Activated T-cell treated with anti-CD3 and anti-CD28 coated beads, Interleukin-2, amount 50 U/mL, for 4 hours (primary cell): ENCODE measurements at regions not wholly inside any gene's neighbourhood (a gene's known extent, or its start where the extent isn't known, plus 50 kb on each side); places are given as distances from the start of the nearest gene placed in this dataset.
"Not testable (repeated sequence)": the region's sequence is repeated elsewhere in the genome, so short reads cannot be mapped to it uniquely, and the experiment has no call there.

Source experiments
- ATAC-seq, 2 donors: fragments of 200-7000 bp; cut with Tn5 transposase; one replicate each; pipeline ENCODE4 v1.10.0; 2021
- DNase-seq: peaks from one replicate; pipeline ENCODE4 v3.0.0-alpha.2; 2020
- H3K27me3 Mint-ChIP-seq: one replicate; pipeline ENCODE4 v1.8.0; 2021; ENCODE audit warnings: low read depth, mixed read lengths
- H3K36me3 Mint-ChIP-seq: one replicate; pipeline ENCODE4 v1.8.0; 2022; ENCODE audit warnings: mixed read lengths; ENCODE audit not compliant: insufficient read depth
- H3K4me1 Mint-ChIP-seq: one replicate; pipeline ENCODE4 v1.8.0; 2021; ENCODE audit warnings: low read depth, mixed read lengths
- H3K4me3 Mint-ChIP-seq: one replicate; pipeline ENCODE4 v1.8.0; 2021; ENCODE audit warnings: mild to moderate bottlenecking, moderate library complexity, mixed read lengths
- H3K9me3 Mint-ChIP-seq: one replicate; pipeline ENCODE4 v1.8.0; 2021; ENCODE audit warnings: mixed read lengths

DNA sequence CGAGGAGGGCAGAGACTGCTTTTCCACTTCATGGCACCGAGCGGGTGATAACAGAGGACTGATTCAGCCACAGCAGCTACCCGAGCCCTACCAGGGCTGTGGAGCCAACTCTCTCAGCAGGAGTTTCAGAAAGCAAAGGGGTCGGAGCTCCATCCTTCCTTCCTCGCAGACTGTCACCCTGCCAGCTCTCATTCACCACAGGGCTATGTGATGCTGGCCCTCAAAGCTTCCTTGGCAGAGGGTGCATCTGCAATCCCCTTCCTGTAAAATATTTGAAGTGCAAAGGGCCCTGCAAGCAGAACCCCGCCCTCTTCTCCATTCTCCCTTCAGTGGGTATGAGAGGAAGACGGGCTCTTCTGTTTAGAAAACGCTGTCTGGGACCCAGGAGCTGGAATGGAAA, 105.3 kb upstream of the LYZL2 start:
- DNase-seq, result no peak
- Mint-ChIP-seq H3K27me3 (peaks cover 9% of the 10 kb centered on the region), H3K4me1 (no peaks in the 10 kb centered on the region), H3K4me3 (no peak overlapping the region), H3K9me3 (no peaks in the 10 kb centered on the region), H3K36me3 (no peaks in the 10 kb centered on the region)
- no peak for ATAC-seq

DNA sequence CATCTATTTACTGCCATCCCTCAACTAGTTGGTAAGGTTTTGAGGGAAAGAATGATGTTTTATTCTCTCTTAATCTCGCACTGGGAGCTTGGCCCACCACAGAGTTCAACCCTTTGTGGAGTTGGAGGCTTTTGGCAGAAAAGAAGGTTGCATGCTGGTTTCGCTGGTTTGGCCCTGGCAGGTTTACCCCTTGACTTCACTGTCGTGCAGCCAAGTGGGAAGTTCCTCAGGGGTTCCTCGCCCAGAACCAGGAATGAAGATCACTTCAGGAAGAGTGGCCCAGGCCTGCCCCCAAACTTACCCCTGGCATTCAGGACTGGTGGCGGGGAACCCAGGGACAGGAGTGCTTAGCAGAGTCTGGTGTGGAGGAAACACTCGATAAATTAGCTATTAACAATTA, 103.1 kb upstream of the LYZL2 start:
- H3K9me3 Mint-ChIP-seq, result no peaks in the 10 kb centered on the region
- H3K4me1 Mint-ChIP-seq, result no peaks in the 10 kb centered on the region
- H3K27me3 Mint-ChIP-seq, result peaks cover 9% of the 10 kb centered on the region
- H3K4me3 Mint-ChIP-seq, result no peak overlapping the region
- no peak for ATAC-seq
- no peak for DNase-seq
- H3K36me3 Mint-ChIP-seq, result no peaks in the 10 kb centered on the region

DNA sequence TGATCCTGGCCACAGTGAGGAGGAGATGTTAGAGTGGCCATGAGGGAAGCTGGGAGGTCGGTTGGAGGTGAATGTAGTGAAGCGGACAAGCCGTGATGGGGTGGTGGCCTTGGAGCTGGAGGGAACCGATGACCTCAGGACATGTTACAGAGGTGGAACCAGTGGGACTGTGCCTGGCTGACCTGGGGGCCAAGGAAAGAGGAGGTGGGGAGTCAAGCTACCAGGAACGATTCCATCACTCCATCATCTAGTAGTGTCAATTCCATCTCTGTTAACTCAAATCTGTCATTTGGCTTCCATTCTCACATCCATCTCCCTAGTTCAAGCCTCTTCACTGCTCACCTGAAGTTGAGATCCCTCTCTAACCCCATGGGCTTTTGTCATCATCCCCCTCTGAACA, 102.4 kb upstream of the LYZL2 start:
- ATAC-seq (no peak), DNase-seq (no peak)
- Mint-ChIP-seq H3K9me3 (no peaks in the 10 kb centered on the region), H3K27me3 (peaks cover 7% of the 10 kb centered on the region), H3K36me3 (no peaks in the 10 kb centered on the region), H3K4me1 (peaks cover 1% of the 10 kb centered on the region), H3K4me3 (no peak overlapping the region)

DNA sequence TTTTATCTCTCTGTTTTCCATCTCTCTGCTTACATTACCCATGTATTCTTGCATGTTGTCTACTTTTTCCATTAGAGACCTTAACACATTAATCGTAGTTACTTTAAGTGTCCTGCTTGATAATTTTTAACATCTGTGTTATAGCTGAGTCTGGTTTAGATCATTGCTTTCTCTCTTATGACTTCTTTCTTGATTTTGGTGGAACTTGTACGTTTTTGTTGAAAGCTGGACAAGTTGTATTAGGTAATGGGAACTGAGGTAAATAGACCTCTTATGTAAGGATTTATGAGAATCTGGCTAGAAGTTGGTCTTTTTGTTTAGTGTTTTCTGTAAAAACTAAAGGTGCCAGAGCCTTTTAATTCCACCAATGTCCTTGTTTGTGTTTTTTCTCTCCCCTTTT, 100.8 kb upstream of the LYZL2 start:
- Mint-ChIP-seq H3K36me3 (no peaks in the 10 kb centered on the region), H3K27me3 (peaks cover 4% of the 10 kb centered on the region), H3K4me1 (peaks cover 4% of the 10 kb centered on the region), H3K9me3 (no peaks in the 10 kb centered on the region), H3K4me3 (no peak overlapping the region)
- no peak for ATAC-seq
- DNase-seq, result no peak

DNA sequence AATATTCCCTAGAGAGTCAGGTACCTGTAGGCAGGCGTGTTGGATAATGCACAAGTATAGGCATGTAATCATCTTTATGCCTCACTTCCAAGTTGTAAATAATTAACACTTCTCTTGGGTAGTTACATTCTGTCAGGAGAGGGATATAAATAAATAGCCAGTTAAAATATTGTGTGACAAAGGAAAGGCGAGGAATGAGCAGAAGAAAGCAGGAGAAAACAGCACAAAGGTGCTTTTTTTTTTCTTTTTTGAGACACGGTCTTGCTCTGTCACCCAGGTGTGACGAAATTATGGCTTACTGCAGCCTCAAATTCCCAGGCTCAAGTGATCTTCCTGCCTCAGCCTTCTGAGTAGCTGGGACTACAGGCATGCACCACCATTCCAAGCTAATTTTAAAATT, 99.2 kb upstream of the LYZL2 start:
- Mint-ChIP-seq H3K4me1 (peaks cover 4% of the 10 kb centered on the region), H3K4me3 (no peak overlapping the region), H3K36me3 (no peaks in the 10 kb centered on the region), H3K27me3 (peaks cover 2% of the 10 kb centered on the region), H3K9me3 (no peaks in the 10 kb centered on the region)
- DNase-seq (no peak), ATAC-seq (no peak)

DNA sequence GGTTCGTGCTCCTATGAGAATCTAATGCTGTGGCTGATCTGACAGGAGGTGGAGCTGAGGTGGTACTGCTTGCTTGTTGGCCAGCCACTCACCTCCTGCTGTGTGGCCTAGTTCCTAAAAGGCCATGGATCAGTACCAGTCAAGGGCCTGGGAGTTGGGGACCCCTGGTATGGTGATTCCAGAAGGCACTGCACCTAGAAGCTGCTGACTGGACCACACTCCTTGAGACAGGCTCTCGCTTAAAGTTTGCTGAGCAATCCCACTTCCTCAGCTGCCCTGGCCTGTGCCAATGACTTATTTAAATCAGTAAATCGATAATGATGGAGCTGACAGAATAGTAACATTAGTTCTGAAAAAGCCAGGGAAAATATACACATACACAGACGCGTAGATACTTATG, 98.6 kb upstream of the LYZL2 start:
- H3K36me3 Mint-ChIP-seq, result no peaks in the 10 kb centered on the region
- peaks cover 2% of the 10 kb centered on the region for H3K27me3 Mint-ChIP-seq
- H3K4me3 Mint-ChIP-seq, result no peak overlapping the region
- H3K4me1 Mint-ChIP-seq, result peaks cover 4% of the 10 kb centered on the region
- no peaks in the 10 kb centered on the region for H3K9me3 Mint-ChIP-seq
- ATAC-seq (no peak), DNase-seq (no peak)

DNA sequence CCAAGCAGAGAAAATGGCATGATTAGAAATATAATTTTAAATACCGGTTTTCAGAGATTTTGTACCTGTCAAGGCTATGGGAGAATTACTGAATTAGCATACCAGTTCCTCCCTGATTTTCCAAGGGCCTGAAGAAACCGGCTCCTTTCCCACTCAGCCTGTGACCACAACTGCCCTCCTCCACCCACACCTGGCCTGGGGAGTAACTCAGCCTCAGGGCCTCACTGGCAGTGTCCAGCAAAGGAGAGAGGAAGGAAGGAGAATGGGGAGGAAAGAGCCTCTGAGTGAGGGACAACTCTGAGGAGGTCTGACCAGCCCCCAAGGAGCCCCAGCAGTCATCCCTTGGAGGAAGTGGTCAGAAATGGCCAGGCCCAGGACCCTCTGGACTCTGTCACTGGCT, 98.0 kb upstream of the LYZL2 start:
- ATAC-seq (no peak), DNase-seq (no peak)
- Mint-ChIP-seq H3K9me3 (no peaks in the 10 kb centered on the region), H3K36me3 (no peaks in the 10 kb centered on the region), H3K27me3 (peaks cover 2% of the 10 kb centered on the region), H3K4me1 (peaks cover 4% of the 10 kb centered on the region), H3K4me3 (no peak overlapping the region)

DNA sequence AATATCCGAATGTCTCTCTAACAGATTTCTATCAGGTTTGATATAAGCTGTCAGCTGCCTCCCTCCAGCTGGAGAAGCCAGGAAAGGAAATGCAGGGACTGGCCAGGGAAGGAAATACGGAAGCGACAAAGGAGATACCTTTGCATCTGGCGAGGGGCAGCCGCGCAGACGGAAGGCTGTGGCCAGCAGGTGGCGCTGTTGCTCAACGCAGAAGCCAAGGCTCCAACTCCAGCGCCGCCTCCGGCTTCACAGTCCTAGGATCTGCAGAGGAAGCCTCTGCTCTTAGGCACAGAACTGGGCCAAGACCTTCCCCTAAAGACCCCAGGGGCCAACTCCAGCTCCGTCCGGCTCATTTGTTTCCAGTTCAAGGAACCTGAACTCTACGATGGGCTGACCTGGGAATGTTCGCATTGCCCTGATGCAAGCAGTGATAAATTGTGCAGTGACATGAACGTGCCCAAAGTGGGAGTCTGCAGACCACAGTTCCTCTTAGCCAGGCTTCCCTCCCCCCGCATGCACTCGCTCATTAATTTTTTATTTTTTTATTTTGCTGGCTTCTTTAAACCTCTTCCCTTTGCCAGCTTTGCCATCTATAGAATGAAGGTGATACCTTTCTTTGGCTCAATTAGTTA, 97.3 kb upstream of the LYZL2 start:
- H3K9me3 Mint-ChIP-seq, H3K4me1 Mint-ChIP-seq, H3K4me3 Mint-ChIP-seq, H3K27me3 Mint-ChIP-seq, H3K36me3 Mint-ChIP-seq: not testable (repeated sequence)
- DNase-seq, result peak; percentile 84
- peak; percentile 95 for ATAC-seq

DNA sequence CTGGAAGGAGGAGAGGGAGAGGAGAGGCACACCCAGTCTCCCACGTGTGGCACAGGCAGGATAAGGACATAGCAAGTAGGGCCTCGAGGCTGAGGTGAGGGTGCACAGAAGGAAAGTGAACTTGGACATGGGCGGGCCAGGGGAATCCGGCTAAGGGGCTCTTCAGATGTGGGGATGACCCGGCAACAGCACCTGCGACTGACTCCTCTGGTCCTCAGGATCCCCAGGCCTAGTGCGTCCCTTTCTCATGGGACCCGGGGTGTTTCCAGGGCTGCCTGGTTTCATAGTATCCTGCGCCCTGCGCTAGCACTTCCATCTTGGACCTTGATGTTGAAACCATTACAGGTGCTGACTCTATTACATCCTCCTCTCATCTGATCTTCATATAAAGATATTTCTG, 96.1 kb upstream of the LYZL2 start:
- Mint-ChIP-seq H3K36me3 (no peaks in the 10 kb centered on the region), H3K4me1 (peaks cover 4% of the 10 kb centered on the region), H3K27me3 (peaks cover 2% of the 10 kb centered on the region), H3K4me3 (no peak overlapping the region), H3K9me3 (no peaks in the 10 kb centered on the region)
- no peak for DNase-seq
- ATAC-seq, result no peak

DNA sequence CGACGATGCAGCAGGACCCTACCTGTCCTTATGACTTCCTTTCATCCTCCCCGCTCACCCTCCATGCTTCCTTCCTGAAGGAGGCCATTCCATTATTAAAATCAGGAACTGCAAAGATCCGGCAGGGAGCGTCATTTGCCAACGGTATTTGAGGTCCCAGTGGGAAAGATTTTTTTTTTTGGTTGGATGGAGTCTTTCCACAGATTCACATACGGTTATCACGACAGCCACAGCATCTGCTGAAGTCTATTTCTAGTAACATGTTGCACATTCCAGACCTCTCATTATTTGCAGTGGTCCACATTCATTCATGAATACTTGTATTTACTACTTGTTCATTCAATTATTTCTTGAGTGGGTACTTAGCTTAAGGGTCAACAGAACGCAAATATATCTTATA, 94.7 kb upstream of the LYZL2 start:
- ATAC-seq (no peak), DNase-seq (no peak)
- Mint-ChIP-seq H3K36me3 (no peaks in the 10 kb centered on the region), H3K27me3 (peaks cover 3% of the 10 kb centered on the region), H3K4me1 (peaks cover 4% of the 10 kb centered on the region), H3K9me3 (no peaks in the 10 kb centered on the region), H3K4me3 (no peak overlapping the region)

DNA sequence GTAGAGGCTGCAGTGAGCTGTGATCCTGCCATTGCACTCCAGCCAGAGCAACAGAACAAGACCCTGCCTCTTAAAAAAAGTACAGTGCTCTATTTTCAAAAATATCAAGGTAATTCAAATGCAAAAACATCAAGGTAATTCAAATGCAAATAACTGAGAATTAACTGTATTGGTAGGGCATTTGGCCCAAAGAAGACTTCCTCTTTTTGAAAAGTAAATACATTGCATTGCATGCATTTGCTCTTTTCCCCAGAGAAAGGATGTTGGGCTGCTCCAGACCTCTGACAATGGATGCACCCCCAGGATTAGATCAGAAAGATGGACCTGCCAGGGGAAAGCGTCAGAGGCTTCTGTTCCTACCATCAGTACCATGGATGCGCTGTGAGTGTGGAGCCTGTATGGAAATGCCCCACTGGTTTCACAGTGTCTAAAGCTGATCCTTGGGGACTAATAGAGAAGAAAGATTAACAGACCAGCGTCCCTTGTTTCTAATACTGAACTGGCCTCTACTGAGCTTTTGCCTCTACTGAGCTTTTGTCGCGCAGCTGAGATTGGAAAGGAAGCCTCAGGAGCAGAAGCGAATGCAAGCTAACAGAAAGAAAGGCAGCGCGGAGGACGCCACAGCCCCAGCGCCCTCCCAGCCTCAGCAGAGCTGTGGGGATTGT, 93.5 kb upstream of the LYZL2 start:
- DNase-seq (no peak), ATAC-seq (no peak)
- peaks cover 4% of the 10 kb centered on the region for H3K4me1 Mint-ChIP-seq
- H3K4me3 Mint-ChIP-seq, result no peak overlapping the region
- no peaks in the 10 kb centered on the region for H3K36me3 Mint-ChIP-seq
- peaks cover 3% of the 10 kb centered on the region for H3K27me3 Mint-ChIP-seq
- H3K9me3 Mint-ChIP-seq, result no peaks in the 10 kb centered on the region

DNA sequence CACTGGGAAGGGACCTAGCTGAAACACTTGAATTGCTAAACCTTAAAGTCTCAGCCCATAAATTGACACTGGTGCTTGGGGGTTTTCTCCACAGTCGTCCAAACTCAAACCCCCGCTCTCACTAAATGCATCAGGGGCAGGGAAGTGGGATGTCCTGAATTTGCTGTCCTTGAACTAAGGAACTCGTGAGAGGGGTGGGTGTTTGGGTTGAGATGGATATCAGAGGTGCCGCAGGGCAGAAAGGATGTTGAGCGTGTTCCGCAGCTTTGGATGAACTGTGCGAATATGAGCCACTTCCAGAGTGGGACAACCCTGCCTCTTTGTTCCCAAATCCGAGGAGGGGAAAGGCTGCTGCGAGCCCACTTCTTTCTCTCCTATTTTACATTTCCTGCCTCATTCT, 90.3 kb upstream of the LYZL2 start:
- H3K27me3 Mint-ChIP-seq, result peaks cover 1% of the 10 kb centered on the region
- no peak overlapping the region for H3K4me3 Mint-ChIP-seq
- H3K36me3 Mint-ChIP-seq, result no peaks in the 10 kb centered on the region
- DNase-seq (no peak), ATAC-seq (no peak)
- no peaks in the 10 kb centered on the region for H3K9me3 Mint-ChIP-seq
- H3K4me1 Mint-ChIP-seq, result no peaks in the 10 kb centered on the region

DNA sequence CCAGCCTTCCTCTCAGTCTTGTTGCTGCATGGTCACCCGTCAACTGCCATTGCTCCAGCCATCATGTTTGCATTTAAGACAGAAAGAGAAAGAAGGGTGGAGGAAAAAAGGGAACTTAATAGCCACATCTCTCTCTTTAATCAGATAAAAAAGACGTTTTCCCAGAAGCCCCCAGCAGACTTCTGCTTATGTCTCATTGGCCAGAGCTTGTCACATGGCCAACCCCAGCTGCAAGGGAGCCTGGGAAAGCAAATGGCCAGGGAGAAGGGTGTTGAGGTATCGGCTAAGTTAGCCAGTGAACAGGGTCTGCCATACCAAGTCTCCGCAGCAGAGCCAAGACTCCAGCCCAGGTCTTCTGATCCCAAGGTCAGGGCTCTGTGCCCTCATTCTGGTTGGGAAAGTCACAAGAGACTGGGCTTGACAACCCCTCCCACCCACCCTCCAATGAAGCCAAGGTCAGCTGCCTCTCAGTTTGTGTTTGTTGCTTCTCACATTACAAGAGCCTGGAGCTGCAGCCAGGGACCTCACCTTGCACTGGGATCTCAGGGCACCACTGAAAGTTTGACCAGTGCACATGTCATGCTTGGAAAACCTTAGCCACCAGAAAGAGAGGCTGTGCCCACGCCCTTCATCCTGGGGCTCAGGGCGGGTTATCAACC, 80.3 kb upstream of the LYZL2 start:
- DNase-seq, result no peak
- ATAC-seq, result no peak
- peaks cover 11% of the 10 kb centered on the region for H3K9me3 Mint-ChIP-seq
- H3K4me3 Mint-ChIP-seq, result no peak overlapping the region
- no peaks in the 10 kb centered on the region for H3K27me3 Mint-ChIP-seq
- H3K36me3 Mint-ChIP-seq, result no peaks in the 10 kb centered on the region
- H3K4me1 Mint-ChIP-seq, result peaks cover 23% of the 10 kb centered on the region

DNA sequence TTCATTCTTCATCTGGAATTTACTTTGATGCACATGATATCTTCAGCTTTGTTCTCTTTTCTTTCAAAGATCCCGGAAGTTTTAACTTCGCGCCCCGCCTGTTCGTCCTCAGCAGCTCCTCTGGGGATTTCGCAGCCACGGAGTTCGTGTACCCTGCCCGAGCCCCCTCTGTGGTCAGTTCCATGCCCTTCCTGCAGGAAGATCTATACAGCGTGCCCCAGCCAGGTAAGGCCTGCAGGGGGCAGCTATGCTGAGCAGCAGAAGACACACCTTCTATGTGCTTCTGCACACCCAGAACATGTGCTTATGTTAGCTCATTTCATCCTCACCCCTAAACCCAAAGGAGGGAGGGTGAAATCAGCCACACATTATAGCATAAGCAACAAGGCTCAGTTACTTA, 79.7 kb upstream of the LYZL2 start:
- ATAC-seq, result no peak
- no peak for DNase-seq
- H3K9me3 Mint-ChIP-seq, result peaks cover 8% of the 10 kb centered on the region
- peaks cover 28% of the 10 kb centered on the region for H3K4me1 Mint-ChIP-seq
- H3K27me3 Mint-ChIP-seq, result no peaks in the 10 kb centered on the region
- no peak overlapping the region for H3K4me3 Mint-ChIP-seq
- H3K36me3 Mint-ChIP-seq, result no peaks in the 10 kb centered on the region

DNA sequence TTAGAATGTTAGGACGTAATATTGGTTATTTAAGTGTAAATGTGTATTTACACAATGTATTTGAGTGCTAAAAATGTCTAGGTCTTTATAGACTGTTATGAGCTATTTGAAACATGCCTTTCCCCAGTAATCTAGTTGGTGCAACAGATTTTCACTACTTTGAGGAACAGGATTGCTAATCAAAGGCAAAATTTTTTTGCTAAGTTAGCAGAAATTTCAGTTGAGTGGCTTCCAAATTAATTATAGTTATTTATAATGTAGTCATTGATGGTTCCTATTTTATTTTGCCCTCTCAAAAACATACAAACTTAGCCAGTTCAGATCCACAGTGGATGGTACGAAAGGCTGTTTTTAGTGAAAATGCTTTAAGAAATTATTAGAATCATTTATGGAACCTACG, 78.7 kb upstream of the LYZL2 start:
- Mint-ChIP-seq H3K4me3 (no peak overlapping the region), H3K27me3 (no peaks in the 10 kb centered on the region), H3K4me1 (peaks cover 37% of the 10 kb centered on the region), H3K36me3 (no peaks in the 10 kb centered on the region), H3K9me3 (peaks cover 3% of the 10 kb centered on the region)
- DNase-seq (no peak), ATAC-seq (no peak)
